Esophagus squamous epithelium (tissue), 4 donors: ENCODE measurements at regions not wholly inside any gene's neighbourhood (a gene's known extent, or its start where the extent isn't known, plus 50 kb on each side); places are given as distances from the start of the nearest gene placed in this dataset.

Source experiments
- CTCF ChIP-seq, 6 experiments: fragments of 450-650 bp in 4 of 6; fragments of 200-600 bp in 2 of 6; sonication (generic) in 2 of 6; IDR thresholded peaks; one replicate each; pipeline ENCODE4 v1.5.1; 2016 to 2019; ENCODE audit warnings: antibody characterized with exemption in 6 of 6, mild to moderate bottlenecking in 4 of 6, moderate library complexity in 4 of 6
- POLR2A ChIP-seq, 4 donors: fragments of 450-650 bp; IDR thresholded peaks; one replicate each; pipeline ENCODE4 v1.6.1; 2017; ENCODE audit warnings: antibody characterized with exemption in 4 of 4, mild to moderate bottlenecking in 4 of 4, moderate library complexity in 3 of 4

DNA sequence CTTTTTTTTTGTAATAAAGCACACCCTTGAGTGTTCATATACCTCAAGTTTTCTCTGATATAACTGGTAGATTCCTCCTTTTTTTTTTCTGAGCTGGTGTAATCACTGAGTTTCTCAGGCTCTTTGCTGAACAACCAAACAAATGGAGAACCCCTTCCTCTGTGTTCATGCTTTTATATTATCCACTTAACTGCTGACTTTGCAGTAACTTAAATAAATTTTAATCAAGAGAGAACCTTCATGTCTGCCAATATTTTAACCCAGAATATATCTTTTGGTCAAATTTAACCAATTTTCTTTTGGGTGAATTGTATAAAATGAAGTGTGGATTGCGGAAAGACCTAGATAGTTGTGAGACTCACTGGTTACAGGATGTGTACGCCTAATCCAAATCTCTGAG is 833.0 kb upstream of the COX7C start:
- no peak for TF ChIP-seq CTCF (IDR thresholded peaks at IDR 0.05)
- no peak for TF ChIP-seq POLR2A (IDR thresholded peaks at IDR 0.05)
